ENCODE measurements at regions not wholly inside any gene's neighbourhood (a gene's known extent, or its start where the extent isn't known, plus 50 kb on each side); places are given as distances from the start of the nearest gene placed in this dataset.

GRCh38 chr4:35939751-35940150, 304.6 kb downstream of the ARAP2 start:
- TF ChIP-seq TAF1 (IDR thresholded peaks at IDR 0.05; ENCODE audit: low read depth) (no peak), NFIC (IDR thresholded peaks at IDR 0.05) (no peak), ZBTB7A (IDR thresholded peaks at IDR 0.05; ENCODE audit: low read depth) (no peak), RAD21 (IDR thresholded peaks at IDR 0.05; ENCODE audit: low read depth) (no peak)

GRCh38 chr4:35942092-35942491, 302.2 kb downstream of the ARAP2 start:
- TF ChIP-seq TCF12 (IDR thresholded peaks at IDR 0.05; ENCODE audit: low read depth) (no peak), EGR1 (IDR thresholded peaks at IDR 0.05) (no peak), FOXM1 (IDR thresholded peaks at IDR 0.05; ENCODE audit: borderline replicate concordance, low read depth) (no peak), TEAD4 (IDR thresholded peaks at IDR 0.05) (no peak), REST (IDR thresholded peaks at IDR 0.05; ENCODE audit: low read depth) (no peak), TAF1 (IDR thresholded peaks at IDR 0.05; ENCODE audit: low read depth) (no peak), YY1 (IDR thresholded peaks at IDR 0.05; ENCODE audit: low read depth) (no peak), NFIC (IDR thresholded peaks at IDR 0.05) (no peak)
- TF ChIP-seq, protein P1, sequence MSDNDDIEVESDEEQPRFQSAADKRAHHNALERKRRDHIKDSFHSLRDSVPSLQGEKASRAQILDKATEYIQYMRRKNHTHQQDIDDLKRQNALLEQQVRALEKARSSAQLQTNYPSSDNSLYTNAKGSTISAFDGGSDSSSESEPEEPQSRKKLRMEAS (IDR thresholded peaks at IDR 0.05) = no peak

DNA sequence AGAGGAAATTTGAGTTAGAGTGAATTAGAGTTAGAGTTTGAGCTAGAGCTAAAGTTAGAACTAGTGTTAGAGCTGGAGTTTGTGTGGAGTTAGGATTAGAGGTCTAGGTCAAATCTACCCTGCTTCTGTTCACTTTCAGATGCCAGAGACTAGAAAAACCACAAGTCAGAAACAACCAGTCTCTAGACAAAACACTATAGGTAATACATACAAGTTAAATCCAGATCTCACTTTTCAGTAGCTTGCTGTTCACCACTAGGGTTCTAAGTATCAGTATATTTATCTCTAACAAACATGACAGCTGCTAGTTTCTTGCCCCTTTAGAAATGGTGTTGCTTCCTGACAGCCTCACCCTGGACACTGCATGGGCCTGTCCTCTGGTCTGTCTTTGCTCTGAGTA, 300.7 kb downstream of the ARAP2 start:
- TF ChIP-seq NFIC (IDR thresholded peaks at IDR 0.05) = no peak
- TF ChIP-seq EP300 (IDR thresholded peaks at IDR 0.05; ENCODE audit: borderline replicate concordance) = no peak
- TF ChIP-seq RAD21 (IDR thresholded peaks at IDR 0.05; ENCODE audit: low read depth) = no peak
- TF ChIP-seq CREB1 (IDR thresholded peaks at IDR 0.05; ENCODE audit: low read depth) = no peak
- TF ChIP-seq REST (IDR thresholded peaks at IDR 0.05; ENCODE audit: low read depth) = no peak
- TF ChIP-seq TAF1 (IDR thresholded peaks at IDR 0.05; ENCODE audit: low read depth) = no peak
- TF ChIP-seq TEAD4 (IDR thresholded peaks at IDR 0.05) = no peak
- no peak for TF ChIP-seq ZBTB7A (IDR thresholded peaks at IDR 0.05; ENCODE audit: low read depth)
- TF ChIP-seq EGR1 (IDR thresholded peaks at IDR 0.05) = no peak
- no peak for TF ChIP-seq TCF12 (IDR thresholded peaks at IDR 0.05; ENCODE audit: low read depth)
- no peak for TF ChIP-seq FOXM1 (IDR thresholded peaks at IDR 0.05; ENCODE audit: borderline replicate concordance, low read depth)
- TF ChIP-seq YY1 (IDR thresholded peaks at IDR 0.05; ENCODE audit: low read depth) = no peak
- TF ChIP-seq CEBPB (IDR thresholded peaks at IDR 0.05) = no peak
- TF ChIP-seq USF1 (IDR thresholded peaks at IDR 0.05) = no peak
- TF ChIP-seq, protein P1 (IDR thresholded peaks at IDR 0.05) = no peak

DNA sequence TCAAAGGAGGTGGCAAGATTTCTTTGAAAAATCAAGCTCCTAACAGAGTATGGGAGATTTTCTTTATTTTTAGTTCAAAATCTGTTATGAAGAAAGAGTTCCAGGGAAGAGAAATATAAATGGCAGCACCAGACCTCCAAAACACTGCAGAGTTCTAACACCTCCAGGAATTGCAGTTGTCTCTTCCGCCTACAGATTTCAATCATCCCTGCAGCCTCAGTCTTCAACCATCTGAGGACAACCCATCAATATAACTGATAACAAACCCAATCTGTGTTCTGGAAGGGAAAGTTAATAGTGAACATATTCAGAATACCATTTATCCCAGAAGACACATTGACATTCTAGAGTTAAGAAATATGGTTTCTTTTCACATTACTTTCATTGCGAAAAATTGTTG, 296.1 kb downstream of the ARAP2 start:
- no peak for TF ChIP-seq EGR1 (IDR thresholded peaks at IDR 0.05)
- TF ChIP-seq ZBTB7A (IDR thresholded peaks at IDR 0.05; ENCODE audit: low read depth) = no peak
- TF ChIP-seq EP300 (IDR thresholded peaks at IDR 0.05; ENCODE audit: borderline replicate concordance) = no peak
- no peak for TF ChIP-seq YY1 (IDR thresholded peaks at IDR 0.05; ENCODE audit: low read depth)
- no peak for TF ChIP-seq FOXM1 (IDR thresholded peaks at IDR 0.05; ENCODE audit: borderline replicate concordance, low read depth)
- TF ChIP-seq, protein P1 (IDR thresholded peaks at IDR 0.05) = no peak
- no peak for TF ChIP-seq USF1 (IDR thresholded peaks at IDR 0.05)
- TF ChIP-seq RAD21 (IDR thresholded peaks at IDR 0.05; ENCODE audit: low read depth) = no peak
- TF ChIP-seq TAF1 (IDR thresholded peaks at IDR 0.05; ENCODE audit: low read depth) = no peak

GRCh38 chr4:35950442-35950841, 293.9 kb downstream of the ARAP2 start:
- TF ChIP-seq RAD21 (IDR thresholded peaks at IDR 0.05; ENCODE audit: low read depth) (no peak), EGR1 (IDR thresholded peaks at IDR 0.05) (no peak), USF1 (IDR thresholded peaks at IDR 0.05) (no peak)
- TF ChIP-seq, protein P1 (IDR thresholded peaks at IDR 0.05) = no peak

DNA sequence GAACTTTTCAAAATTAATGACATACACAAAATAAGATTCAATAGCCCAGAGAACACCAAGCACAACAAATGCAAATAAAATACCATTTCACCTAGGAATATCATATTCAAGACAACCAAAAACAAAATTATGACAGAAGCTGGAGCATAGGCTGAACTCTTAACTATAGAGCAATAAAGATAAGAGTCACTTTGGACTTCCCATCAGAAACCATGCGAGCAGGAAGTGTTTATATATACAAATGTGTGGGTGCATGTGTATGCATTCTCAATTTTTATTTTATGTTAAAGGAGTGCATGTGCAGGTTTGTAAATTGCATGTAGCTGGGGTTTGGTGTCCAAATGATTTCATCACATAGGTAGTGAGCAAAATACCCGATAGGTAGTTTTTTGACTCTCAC, 291.6 kb downstream of the ARAP2 start:
- TF ChIP-seq NFIC (IDR thresholded peaks at IDR 0.05) = no peak
- no peak for TF ChIP-seq TEAD4 (IDR thresholded peaks at IDR 0.05)
- no peak for TF ChIP-seq FOXM1 (IDR thresholded peaks at IDR 0.05; ENCODE audit: borderline replicate concordance, low read depth)
- no peak for TF ChIP-seq YY1 (IDR thresholded peaks at IDR 0.05; ENCODE audit: low read depth)
- TF ChIP-seq RAD21 (IDR thresholded peaks at IDR 0.05; ENCODE audit: low read depth) = no peak
- TF ChIP-seq USF1 (IDR thresholded peaks at IDR 0.05) = no peak
- TF ChIP-seq, protein P1 (IDR thresholded peaks at IDR 0.05) = no peak
- no peak for TF ChIP-seq EP300 (IDR thresholded peaks at IDR 0.05; ENCODE audit: borderline replicate concordance)
- no peak for TF ChIP-seq CEBPB (IDR thresholded peaks at IDR 0.05)
- no peak for TF ChIP-seq ZBTB7A (IDR thresholded peaks at IDR 0.05; ENCODE audit: low read depth)
- no peak for TF ChIP-seq EGR1 (IDR thresholded peaks at IDR 0.05)
- no peak for TF ChIP-seq CREB1 (IDR thresholded peaks at IDR 0.05; ENCODE audit: low read depth)
- no peak for TF ChIP-seq TCF12 (IDR thresholded peaks at IDR 0.05; ENCODE audit: low read depth)
- no peak for TF ChIP-seq REST (IDR thresholded peaks at IDR 0.05; ENCODE audit: low read depth)
- no peak for TF ChIP-seq TAF1 (IDR thresholded peaks at IDR 0.05; ENCODE audit: low read depth)
